T-helper 17 cell (primary cell): ENCODE measurements at regions not wholly inside any gene's neighbourhood (a gene's known extent, or its start where the extent isn't known, plus 50 kb on each side); places are given as distances from the start of the nearest gene placed in this dataset.

ENCODE experiments used
- ATAC-seq: fragments of 150-1000 bp; cut with Tn5 transposase; 2 replicates; pipeline ENCODE4 v1.10.0; 2021; ENCODE audit warnings: mild to moderate bottlenecking, moderate library complexity
- DNase-seq, 3 donors: peaks; one replicate each; pipeline versions ENCODE4 v3.0.0 to v3.0.0-alpha.2; 2020 to 2021
- H3K9me3 ChIP-seq: one replicate; pipeline ENCODE4 v1.7.0; 2013; ENCODE audit warnings: low read length, mild to moderate bottlenecking; ENCODE audit not compliant: control insufficient read depth, poor library complexity, severe bottlenecking
- H3K27ac Mint-ChIP-seq: one replicate; pipeline ENCODE4 v1.8.0; 2022; ENCODE audit warnings: mild to moderate bottlenecking, moderate library complexity, mixed read lengths
- H3K27me3 Mint-ChIP-seq: one replicate; pipeline ENCODE4 v1.8.0; 2022; ENCODE audit warnings: mixed read lengths
- H3K36me3 Mint-ChIP-seq: one replicate; pipeline ENCODE4 v1.8.0; 2022; ENCODE audit warnings: low read depth, mixed read lengths
- H3K4me1 Mint-ChIP-seq: one replicate; pipeline ENCODE4 v1.8.0; 2022; ENCODE audit warnings: mild to moderate bottlenecking, mixed read lengths
- H3K4me3 Mint-ChIP-seq: one replicate; pipeline ENCODE4 v1.8.0; 2022; ENCODE audit warnings: mild to moderate bottlenecking, moderate library complexity, mixed read lengths

- no peak for DNase-seq
- Mint-ChIP-seq H3K27me3 (peaks cover 12% of the 10 kb centered on the region), H3K36me3 (no peaks in the 10 kb centered on the region), H3K4me1 (no peaks in the 10 kb centered on the region), H3K4me3 (no peak overlapping the region), H3K27ac (no peak overlapping the region)
- no peaks in the 10 kb centered on the region for H3K9me3 ChIP-seq
- no peak for ATAC-seq
Measured at GRCh38 chr1:5812295-5812694, 179.9 kb downstream of the NPHP4 start.

DNA sequence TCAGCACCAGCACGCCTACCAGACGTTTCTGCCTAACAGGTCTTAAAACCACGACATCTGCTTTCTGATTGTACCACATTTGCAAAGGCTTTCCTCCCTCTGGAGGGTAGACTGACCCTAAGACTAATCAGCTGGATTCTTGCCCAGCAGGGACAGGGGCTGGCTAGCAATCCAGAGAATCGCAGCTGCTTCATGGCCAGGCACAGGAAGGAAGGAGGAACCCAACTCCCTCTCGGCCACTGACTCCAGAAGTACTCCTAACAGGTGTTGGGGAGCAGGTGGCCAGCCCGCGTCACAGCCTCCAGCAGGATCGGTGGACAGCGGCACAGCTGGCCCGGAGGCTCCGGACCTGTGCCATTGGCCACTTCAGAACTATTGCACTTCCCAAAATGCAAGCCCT, 180.8 kb downstream of the NPHP4 start:
- Mint-ChIP-seq H3K4me1 (no peaks in the 10 kb centered on the region), H3K27ac (no peak overlapping the region), H3K27me3 (peaks cover 10% of the 10 kb centered on the region), H3K4me3 (no peak overlapping the region), H3K36me3 (no peaks in the 10 kb centered on the region)
- ATAC-seq (no peak), DNase-seq (no peak)
- no peaks in the 10 kb centered on the region for H3K9me3 ChIP-seq

DNA sequence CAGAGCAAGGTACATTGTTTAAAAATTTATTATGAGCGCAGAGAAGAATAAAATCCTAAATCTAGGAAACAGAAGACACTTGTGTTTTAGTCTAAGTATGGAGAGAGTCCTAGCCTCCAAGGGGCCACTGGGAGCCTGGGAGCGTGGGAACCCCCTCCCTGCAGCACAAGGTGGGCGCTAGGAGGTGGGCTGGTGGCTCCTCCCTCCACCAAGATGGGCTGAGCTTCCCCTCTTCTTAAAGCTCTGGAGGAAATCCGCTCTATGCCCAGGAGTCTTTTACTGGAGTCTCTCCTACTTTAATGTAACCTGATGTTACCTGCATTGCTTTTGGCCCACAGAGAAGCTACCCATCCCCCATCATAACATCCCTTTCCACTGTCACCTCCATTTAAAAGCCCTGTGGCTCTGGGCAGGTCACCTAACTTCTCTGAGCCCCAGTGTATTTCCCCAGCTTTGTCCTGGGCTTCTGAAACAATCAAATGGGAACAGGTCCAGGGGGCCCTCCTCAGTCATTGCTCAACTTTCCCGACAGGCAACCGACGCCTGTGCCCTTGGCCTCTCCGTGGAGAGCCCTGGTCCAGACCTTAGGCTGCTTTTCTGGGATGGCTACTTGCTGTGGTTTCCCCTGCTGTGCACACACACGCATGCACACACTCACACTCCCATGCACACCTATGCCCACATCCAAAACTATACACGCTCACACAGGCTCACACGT, 181.5 kb downstream of the NPHP4 start:
- Mint-ChIP-seq H3K4me1 (no peaks in the 10 kb centered on the region), H3K27me3 (peaks cover 4% of the 10 kb centered on the region), H3K36me3 (no peaks in the 10 kb centered on the region), H3K27ac (no peak overlapping the region), H3K4me3 (no peak overlapping the region)
- ATAC-seq (no peak), DNase-seq (no peak)
- no peaks in the 10 kb centered on the region for H3K9me3 ChIP-seq

DNA sequence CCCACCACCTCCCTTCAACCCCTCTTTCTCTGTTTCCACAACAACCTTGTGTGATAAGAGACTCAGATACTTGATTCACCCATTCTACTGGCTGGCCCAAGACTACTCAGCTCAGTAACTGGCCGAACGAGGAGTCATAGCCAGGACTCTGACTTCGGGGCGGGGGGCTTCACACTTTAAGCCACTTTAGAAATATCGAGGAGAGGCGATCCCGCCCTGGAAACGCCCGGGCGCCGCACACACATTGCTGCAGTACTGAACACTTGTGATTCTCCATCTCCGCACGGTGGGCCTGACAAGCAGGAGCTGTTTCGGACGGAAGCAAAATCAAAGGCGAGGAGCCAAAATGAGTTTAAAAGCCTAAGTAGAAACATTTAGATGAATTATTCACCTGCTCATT, 182.1 kb downstream of the NPHP4 start:
- no peak overlapping the region for H3K27ac Mint-ChIP-seq
- H3K36me3 Mint-ChIP-seq, result no peaks in the 10 kb centered on the region

GRCh38 chr1:5809207-5809788, 182.9 kb downstream of the NPHP4 start:
- Mint-ChIP-seq H3K4me1 (no peaks in the 10 kb centered on the region), H3K27ac (no peak overlapping the region), H3K36me3 (no peaks in the 10 kb centered on the region), H3K27me3 (no peaks in the 10 kb centered on the region), H3K4me3 (no peak overlapping the region)
- DNase-seq, result no peak
- no peaks in the 10 kb centered on the region for H3K9me3 ChIP-seq
- ATAC-seq, result no peak

More for the DNA sequence above, 182.1 kb downstream of the NPHP4 start:
- ATAC-seq (no peak), DNase-seq (no peak)
- H3K27me3 Mint-ChIP-seq, result no peaks in the 10 kb centered on the region
- no peaks in the 10 kb centered on the region for H3K9me3 ChIP-seq
- H3K4me3 Mint-ChIP-seq, result no peak overlapping the region
- no peaks in the 10 kb centered on the region for H3K4me1 Mint-ChIP-seq

GRCh38 chr1:5803851-5804250, 188.4 kb downstream of the NPHP4 start:
- DNase-seq, result no peak
- no peak overlapping the region for H3K4me3 Mint-ChIP-seq
- H3K9me3 ChIP-seq, result no peaks in the 10 kb centered on the region
- no peaks in the 10 kb centered on the region for H3K4me1 Mint-ChIP-seq
- no peak overlapping the region for H3K27ac Mint-ChIP-seq
- H3K36me3 Mint-ChIP-seq, result no peaks in the 10 kb centered on the region
- no peak for ATAC-seq
- H3K27me3 Mint-ChIP-seq, result no peaks in the 10 kb centered on the region

DNA sequence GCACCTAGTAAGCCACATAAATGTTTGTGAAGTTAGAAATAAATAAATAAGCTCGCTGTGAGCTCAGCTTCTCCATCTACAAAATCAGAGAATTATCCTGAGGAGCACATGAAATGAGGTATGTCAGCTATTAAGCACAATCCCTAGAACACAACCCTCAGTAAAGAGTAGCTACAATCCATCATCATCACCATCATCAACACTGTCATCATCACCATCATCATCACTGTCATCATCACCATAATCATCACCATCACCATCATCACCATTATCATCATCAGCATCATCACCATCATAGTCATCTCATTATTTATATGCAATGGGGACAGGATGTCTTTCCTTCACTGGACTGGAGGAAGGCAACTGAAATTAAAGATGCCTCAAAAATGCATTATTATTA, 189.6 kb downstream of the NPHP4 start:
- no peak overlapping the region for H3K4me3 Mint-ChIP-seq
- no peaks in the 10 kb centered on the region for H3K9me3 ChIP-seq
- no peaks in the 10 kb centered on the region for H3K4me1 Mint-ChIP-seq
- H3K27me3 Mint-ChIP-seq, result peaks cover 6% of the 10 kb centered on the region
- H3K27ac Mint-ChIP-seq, result no peak overlapping the region
- no peaks in the 10 kb centered on the region for H3K36me3 Mint-ChIP-seq
- no peak for ATAC-seq
- DNase-seq, result no peak

DNA sequence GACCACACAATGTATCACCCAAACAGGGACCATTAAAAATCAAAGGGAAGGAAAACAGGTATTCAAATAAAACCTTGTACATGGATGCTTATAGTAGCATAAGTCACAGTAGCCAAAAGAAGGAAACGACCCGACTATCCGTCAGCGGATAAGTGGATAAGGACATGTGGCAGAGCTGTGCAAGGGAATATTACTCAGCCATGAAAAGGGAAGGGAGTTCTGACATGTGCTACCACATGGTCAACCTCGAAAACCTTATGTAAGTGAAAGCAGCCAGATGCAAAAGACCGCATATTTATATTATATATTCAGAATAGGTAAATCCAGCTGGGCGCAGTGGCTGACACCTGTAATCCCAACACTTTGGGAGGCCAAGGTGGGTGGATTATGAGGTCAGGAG, 193.3 kb downstream of the NPHP4 start:
- no peak for ATAC-seq

GRCh38 chr1:5798151-5798730, 194.0 kb downstream of the NPHP4 start:
- H3K36me3 Mint-ChIP-seq, result no peaks in the 10 kb centered on the region

More for the DNA sequence above, 193.3 kb downstream of the NPHP4 start:
- DNase-seq, result no peak
- no peaks in the 10 kb centered on the region for H3K4me1 Mint-ChIP-seq
- H3K9me3 ChIP-seq, result no peaks in the 10 kb centered on the region
- no peaks in the 10 kb centered on the region for H3K36me3 Mint-ChIP-seq
- H3K4me3 Mint-ChIP-seq, result no peak overlapping the region
- peaks cover 12% of the 10 kb centered on the region for H3K27me3 Mint-ChIP-seq
- no peak overlapping the region for H3K27ac Mint-ChIP-seq

DNA sequence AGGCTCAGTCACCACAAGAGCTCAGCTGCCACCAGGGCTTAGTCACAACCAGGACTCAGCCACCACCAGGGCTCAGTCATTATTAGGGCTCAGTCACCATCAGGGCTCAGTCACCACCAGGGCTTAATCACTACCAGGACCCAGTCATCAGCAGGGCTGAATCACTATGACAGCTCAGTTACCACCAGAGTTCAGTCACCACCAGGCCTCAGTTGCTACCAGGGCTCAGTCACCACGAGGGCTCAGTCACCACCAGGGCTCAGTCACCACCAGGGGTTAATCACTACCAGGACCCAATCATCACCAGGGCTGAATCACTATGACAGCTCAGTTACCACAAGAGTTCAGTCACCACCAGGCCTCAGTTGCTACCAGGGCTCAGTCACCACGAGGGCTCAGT, 196.2 kb downstream of the NPHP4 start:
- no peaks in the 10 kb centered on the region for H3K4me1 Mint-ChIP-seq
- DNase-seq (no peak), ATAC-seq (no peak)
- peaks cover 33% of the 10 kb centered on the region for H3K27me3 Mint-ChIP-seq
- no peak overlapping the region for H3K4me3 Mint-ChIP-seq
- no peaks in the 10 kb centered on the region for H3K9me3 ChIP-seq
- H3K36me3 Mint-ChIP-seq, result no peaks in the 10 kb centered on the region
- no peak overlapping the region for H3K27ac Mint-ChIP-seq

More at GRCh38 chr1:5798151-5798730, 194.0 kb downstream of the NPHP4 start:
- Mint-ChIP-seq H3K27ac (no peak overlapping the region), H3K4me3 (no peak overlapping the region), H3K27me3 (peaks cover 17% of the 10 kb centered on the region), H3K4me1 (no peaks in the 10 kb centered on the region)
- ATAC-seq (no peak), DNase-seq (no peak)
- no peaks in the 10 kb centered on the region for H3K9me3 ChIP-seq

DNA sequence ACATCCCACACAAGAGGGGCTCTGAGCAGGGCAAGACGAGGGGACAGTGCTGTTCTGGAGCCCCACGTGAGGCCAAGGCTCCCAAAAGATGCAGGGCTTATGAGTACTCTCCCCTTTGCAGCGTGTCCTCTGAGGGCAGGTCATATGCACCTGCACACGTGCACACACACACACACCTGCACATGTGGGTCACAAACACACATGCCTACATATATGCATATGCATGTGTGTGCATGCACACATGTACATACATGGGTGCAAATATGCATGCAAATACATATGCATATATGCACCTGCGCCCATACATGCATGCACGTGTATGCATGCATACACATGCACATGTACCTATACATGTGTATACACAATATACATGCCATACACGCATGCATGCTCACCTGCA, 197.9 kb downstream of the NPHP4 start:
- DNase-seq (no peak), ATAC-seq (no peak)
- Mint-ChIP-seq H3K27ac (no peak overlapping the region), H3K27me3 (peaks cover 39% of the 10 kb centered on the region), H3K4me1 (no peaks in the 10 kb centered on the region), H3K36me3 (no peaks in the 10 kb centered on the region), H3K4me3 (no peak overlapping the region)
- no peaks in the 10 kb centered on the region for H3K9me3 ChIP-seq

GRCh38 chr1:5793516-5793915, 198.7 kb downstream of the NPHP4 start:
- Mint-ChIP-seq H3K27ac (no peak overlapping the region), H3K4me1 (no peaks in the 10 kb centered on the region), H3K36me3 (no peaks in the 10 kb centered on the region), H3K27me3 (peaks cover 36% of the 10 kb centered on the region), H3K4me3 (no peak overlapping the region)
- ATAC-seq (no peak), DNase-seq (no peak)
- H3K9me3 ChIP-seq, result no peaks in the 10 kb centered on the region

GRCh38 chr1:5781079-5781478, 211.1 kb downstream of the NPHP4 start:
- Mint-ChIP-seq H3K36me3 (no peaks in the 10 kb centered on the region), H3K4me3 (no peak overlapping the region), H3K4me1 (no peaks in the 10 kb centered on the region), H3K27me3 (peaks cover 16% of the 10 kb centered on the region), H3K27ac (no peak overlapping the region)
- no peak for ATAC-seq
- H3K9me3 ChIP-seq, result no peaks in the 10 kb centered on the region
- no peak for DNase-seq

DNA sequence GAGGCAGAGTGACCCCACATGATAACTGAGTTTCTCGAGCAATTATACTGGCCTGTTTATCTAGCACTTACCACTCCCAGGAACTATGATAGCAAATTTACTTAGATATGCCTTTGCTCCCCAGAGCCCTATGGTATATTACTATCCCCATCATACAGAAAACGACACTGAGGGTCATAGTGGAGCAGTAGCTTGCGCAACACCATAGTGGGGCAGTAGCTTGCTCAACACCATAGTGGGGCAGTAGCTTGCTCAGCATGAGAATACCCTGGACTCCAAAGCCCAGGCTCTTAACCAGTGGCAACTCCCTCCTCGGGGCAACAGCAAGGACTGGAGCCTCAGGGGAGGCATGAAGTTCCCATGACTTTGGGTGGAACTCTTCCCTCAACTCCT, 211.9 kb downstream of the NPHP4 start:
- H3K4me1 Mint-ChIP-seq, result no peaks in the 10 kb centered on the region
- ATAC-seq (no peak), DNase-seq (no peak)
- H3K4me3 Mint-ChIP-seq, result no peak overlapping the region
- no peaks in the 10 kb centered on the region for H3K9me3 ChIP-seq
- peaks cover 13% of the 10 kb centered on the region for H3K27me3 Mint-ChIP-seq
- no peak overlapping the region for H3K27ac Mint-ChIP-seq
- H3K36me3 Mint-ChIP-seq, result no peaks in the 10 kb centered on the region
